ENCODE measurements at regions not wholly inside any gene's neighbourhood (a gene's known extent, or its start where the extent isn't known, plus 50 kb on each side); places are given as distances from the start of the nearest gene placed in this dataset.

- no peaks in the 10 kb centered on the region for H3K79me2 ChIP-seq (ENCODE audit: control insufficient read depth, insufficient read depth, low read length)
- ATAC-seq (no peak), FAIRE-seq (no peak), DNase-seq (ENCODE audit: low read depth, low spot score) (no peak)
- H2AFZ ChIP-seq (ENCODE audit: control insufficient read depth, low read depth, low read length), result no peak overlapping the region
- SMC1A ChIA-PET (ENCODE audit: uncharacterized antibody, unreplicated experiment), result no interaction called here
- H3K9me3 ChIP-seq (replicated peaks; ENCODE audit: control insufficient read depth, insufficient read depth, low read length), result no peaks in the 10 kb centered on the region; the same call in 2 of the 3 replicates
- 3% methylated on average over 2 of the region's 2 CpGs for WGBS (ENCODE audit: insufficient coverage, insufficient replicate concordance, low lambda C conversion rate, missing lambda C conversion rate)
- H4K20me1 ChIP-seq (ENCODE audit: control insufficient read depth, insufficient read depth), result no peaks in the 10 kb centered on the region
- in situ Hi-C loops (cut with MboI), result no loop called here
- H3K27ac ChIP-seq (ENCODE audit: control insufficient read depth, insufficient read depth), result no peak overlapping the region
- no TSS peak for BruUV-seq (replicated peaks)
- TF ChIP-seq NRF1 (conservative IDR thresholded peaks at IDR 0.05; ENCODE audit: low read depth, low read length) (no peak), PML (IDR thresholded peaks at IDR 0.05; ENCODE audit: low read length) (no peak), MEF2B (IDR thresholded peaks at IDR 0.05; ENCODE audit: partially characterized antibody, poor library complexity, severe bottlenecking) (no peak), SUPT20H (IDR thresholded peaks at IDR 0.05; ENCODE audit: borderline replicate concordance, control insufficient read depth, low read depth, low read length) (no peak), RAD51 (IDR thresholded peaks at IDR 0.05) (no peak), CHD2 (IDR thresholded peaks at IDR 0.05; ENCODE audit: borderline replicate concordance, low read depth, low read length) (no peak), CBFB (IDR thresholded peaks at IDR 0.05; ENCODE audit: low read depth) (no peak)
- TF ChIP-seq, protein P1, sequence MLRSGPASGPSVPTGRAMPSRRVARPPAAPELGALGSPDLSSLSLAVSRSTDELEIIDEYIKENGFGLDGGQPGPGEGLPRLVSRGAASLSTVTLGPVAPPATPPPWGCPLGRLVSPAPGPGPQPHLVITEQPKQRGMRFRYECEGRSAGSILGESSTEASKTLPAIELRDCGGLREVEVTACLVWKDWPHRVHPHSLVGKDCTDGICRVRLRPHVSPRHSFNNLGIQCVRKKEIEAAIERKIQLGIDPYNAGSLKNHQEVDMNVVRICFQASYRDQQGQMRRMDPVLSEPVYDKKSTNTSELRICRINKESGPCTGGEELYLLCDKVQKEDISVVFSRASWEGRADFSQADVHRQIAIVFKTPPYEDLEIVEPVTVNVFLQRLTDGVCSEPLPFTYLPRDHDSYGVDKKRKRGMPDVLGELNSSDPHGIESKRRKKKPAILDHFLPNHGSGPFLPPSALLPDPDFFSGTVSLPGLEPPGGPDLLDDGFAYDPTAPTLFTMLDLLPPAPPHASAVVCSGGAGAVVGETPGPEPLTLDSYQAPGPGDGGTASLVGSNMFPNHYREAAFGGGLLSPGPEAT (IDR thresholded peaks at IDR 0.05; ENCODE audit: low read depth), result no peak
- RAD21 ChIA-PET (ENCODE audit: unreplicated experiment), result no interaction called here
- H3K36me3 ChIP-seq (ENCODE audit: control insufficient read depth in 2 of 2, insufficient read depth in 2 of 2, low read length in 1 of 2), result no peaks in the 10 kb centered on the region
- intact Hi-C loops (cut with micrococcal nuclease; ENCODE audit: unreplicated experiment), result no loop called here
- POLR2A ChIA-PET, result no interaction called here
- no peak overlapping the region for H3K9ac ChIP-seq (ENCODE audit: control insufficient read depth, insufficient read depth, low read length)
- no peak overlapping the region for H3K4me3 ChIP-seq
- CTCF ChIA-PET, result no interaction called here
- no peak overlapping the region for H3K4me2 ChIP-seq (ENCODE audit: control insufficient read depth, insufficient read depth)
- H3K4me1 ChIP-seq (ENCODE audit: control insufficient read depth, insufficient read depth, low read length), result no peaks in the 10 kb centered on the region
- H3K27me3 ChIP-seq (replicated peaks in 1 of 2; ENCODE audit: control insufficient read depth in 2 of 2, insufficient read depth in 2 of 2, low read length in 1 of 2), result no peaks in the 10 kb centered on the region
Observed at GRCh38 chr1:55611123-55611522, 396.0 kb upstream of the USP24 start.
